ENCODE measurements at regions not wholly inside any gene's neighbourhood (a gene's known extent, or its start where the extent isn't known, plus 50 kb on each side); places are given as distances from the start of the nearest gene placed in this dataset.
"Not testable (repeated sequence)": the region's sequence is repeated elsewhere in the genome, so short reads cannot be mapped to it uniquely, and the experiment has no call there.

GRCh38 chr2:71935262-71935848, 212.3 kb downstream of the CYP26B1 start:
- peak; percentile 9 for DNase-seq

- peak; percentile 38 for DNase-seq
Observed at GRCh38 chr2:71934595-71935261, 212.9 kb downstream of the CYP26B1 start.

- no peak for DNase-seq
Observed at GRCh38 chr2:71934320-71934593, 213.4 kb downstream of the CYP26B1 start.

GRCh38 chr2:71933467-71934319, 214.0 kb downstream of the CYP26B1 start:
- peak; percentile 37 for DNase-seq

- peak; percentile 33 for DNase-seq
Observed at GRCh38 chr2:71932780-71933466, 214.7 kb downstream of the CYP26B1 start.

GRCh38 chr2:71932037-71932779, 215.5 kb downstream of the CYP26B1 start:
- DNase-seq = no peak

GRCh38 chr2:71930049-71930681, 217.5 kb downstream of the CYP26B1 start:
- peak; percentile 24 for DNase-seq

- no peak for DNase-seq
Observed at GRCh38 chr2:71929482-71929772, 218.2 kb downstream of the CYP26B1 start.

GRCh38 chr2:71928734-71929481, 218.8 kb downstream of the CYP26B1 start:
- no peak for DNase-seq

- peak; percentile 32 for DNase-seq
Observed at GRCh38 chr2:71927757-71928715, 219.6 kb downstream of the CYP26B1 start.

GRCh38 chr2:71926876-71927756, 220.5 kb downstream of the CYP26B1 start:
- peak; percentile 42 for DNase-seq

GRCh38 chr2:71926089-71926447, 221.6 kb downstream of the CYP26B1 start:
- peak; percentile 40 for DNase-seq

GRCh38 chr2:71925268-71926088, 222.2 kb downstream of the CYP26B1 start:
- no peak for DNase-seq

GRCh38 chr2:71923887-71924533, 223.7 kb downstream of the CYP26B1 start:
- DNase-seq = peak; percentile 65

- no peak for DNase-seq
Observed at GRCh38 chr2:71923143-71923525, 224.5 kb downstream of the CYP26B1 start.

- no peak for DNase-seq
Observed at GRCh38 chr2:71922499-71923142, 225.0 kb downstream of the CYP26B1 start.

- DNase-seq = no peak
Observed at GRCh38 chr2:71922091-71922490, 225.6 kb downstream of the CYP26B1 start.

GRCh38 chr2:71920819-71921218, 226.8 kb downstream of the CYP26B1 start:
- DNase-seq = not testable (repeated sequence)
